SHP77 treated with DMSO at 0.1 percent for 48 hours (cell line): ENCODE measurements at regions not wholly inside any gene's neighbourhood (a gene's known extent, or its start where the extent isn't known, plus 50 kb on each side); places are given as distances from the start of the nearest gene placed in this dataset.
"Not testable (repeated sequence)": the region's sequence is repeated elsewhere in the genome, so short reads cannot be mapped to it uniquely, and the experiment has no call there.

Source experiments
- DNase-seq: peaks from one replicate; lab custom pipeline; 2025; lab: John Stamatoyannopoulos, UW

- no peak for DNase-seq
Measured at GRCh38 chr5:17037751-17038150, 101.7 kb upstream of the MYO10 start.

GRCh38 chr5:17039170-17039569 lies 103.1 kb upstream of the MYO10 start:
- no peak for DNase-seq

- DNase-seq: no peak
Measured at GRCh38 chr5:17042041-17042440, 106.0 kb upstream of the MYO10 start.

- DNase-seq: no peak
Measured at GRCh38 chr5:17046320-17046719, 110.2 kb upstream of the MYO10 start.

GRCh38 chr5:17050236-17050635 lies 114.1 kb upstream of the MYO10 start:
- no peak for DNase-seq

GRCh38 chr5:17054911-17055310 lies 118.8 kb upstream of the MYO10 start:
- no peak for DNase-seq

- DNase-seq: no peak
Measured at GRCh38 chr5:17056141-17056631, 120.1 kb upstream of the MYO10 start.

GRCh38 chr5:17058438-17058837 lies 122.3 kb upstream of the MYO10 start:
- DNase-seq: no peak

- DNase-seq: no peak
Measured at GRCh38 chr5:17061973-17062470, 125.9 kb upstream of the MYO10 start.

- not testable (repeated sequence) for DNase-seq
Measured at GRCh38 chr5:17062741-17063140, 126.7 kb upstream of the MYO10 start.

GRCh38 chr5:17064241-17064640 lies 128.2 kb upstream of the MYO10 start:
- no peak for DNase-seq

- no peak for DNase-seq
Measured at GRCh38 chr5:17065458-17065857, 129.4 kb upstream of the MYO10 start.

- not testable (repeated sequence) for DNase-seq
Measured at GRCh38 chr5:17066026-17066425, 129.9 kb upstream of the MYO10 start.

GRCh38 chr5:17067657-17068392 lies 131.7 kb upstream of the MYO10 start:
- no peak for DNase-seq

- peak; percentile 9 for DNase-seq
Measured at GRCh38 chr5:17069995-17070511, 134.0 kb upstream of the MYO10 start.

GRCh38 chr5:17070647-17071046 lies 134.6 kb upstream of the MYO10 start:
- no peak for DNase-seq

- DNase-seq: no peak
Measured at GRCh38 chr5:17075236-17075635, 139.1 kb upstream of the MYO10 start.

GRCh38 chr5:17076272-17076671 lies 140.2 kb upstream of the MYO10 start:
- no peak for DNase-seq

- DNase-seq: no peak
Measured at GRCh38 chr5:17077440-17078233, 139.8 kb upstream of the BASP1 start.

- DNase-seq: no peak
Measured at GRCh38 chr5:17079562-17079961, 137.9 kb upstream of the BASP1 start.

GRCh38 chr5:17080361-17080760 lies 137.1 kb upstream of the BASP1 start:
- no peak for DNase-seq

GRCh38 chr5:17081142-17081541 lies 136.3 kb upstream of the BASP1 start:
- no peak for DNase-seq

GRCh38 chr5:17083276-17083675 lies 134.2 kb upstream of the BASP1 start:
- DNase-seq: not testable (repeated sequence)
